Right lobe of liver (tissue), 4 donors: ENCODE measurements at regions not wholly inside any gene's neighbourhood (a gene's known extent, or its start where the extent isn't known, plus 50 kb on each side); places are given as distances from the start of the nearest gene placed in this dataset.

ENCODE experiments used
- POLR2A ChIP-seq: fragments of 450-650 bp; IDR thresholded peaks from one replicate; pipeline ENCODE4 v1.6.1; 2017; ENCODE audit warnings: antibody characterized with exemption, mild to moderate bottlenecking
- TF ChIP-seq, protein P1 (sequence below), 4 donors: fragments of 200-600 bp in 3 of 4; fragments of 450-650 bp in 1 of 4; IDR thresholded peaks; one replicate each; pipeline versions ENCODE4 v1.5.1 to v1.8.0; 2016 to 2022; ENCODE audit warnings: antibody characterized with exemption in 4 of 4, mild to moderate bottlenecking in 2 of 4
- donor health status: DM: no; HTN: no; CAD: no.
- donor health status: DM: no; HTN: no; CAD: no.
- donor health status: DM: no; HTN: yes; CAD: no.

DNA sequence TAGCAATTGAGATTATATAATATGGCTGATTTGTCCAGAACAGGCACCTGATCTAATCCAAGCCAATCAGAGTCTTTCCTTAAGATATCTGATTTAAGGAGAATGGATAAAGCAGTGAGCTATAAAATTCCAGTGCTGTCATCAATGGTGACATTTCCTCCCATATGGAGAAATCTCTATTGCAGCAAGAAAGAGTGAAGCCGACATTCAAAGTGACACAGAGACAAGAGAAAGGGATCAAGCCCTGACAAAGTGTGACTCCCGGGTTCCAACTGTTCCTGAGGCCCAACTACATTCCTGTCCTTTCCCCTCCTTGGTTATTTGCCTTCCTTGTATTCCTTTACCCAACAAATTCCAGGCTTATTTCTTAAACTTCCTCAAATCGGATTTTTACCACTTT lies 430.0 kb upstream of the SOX5 start:
- TF ChIP-seq, protein P1, sequence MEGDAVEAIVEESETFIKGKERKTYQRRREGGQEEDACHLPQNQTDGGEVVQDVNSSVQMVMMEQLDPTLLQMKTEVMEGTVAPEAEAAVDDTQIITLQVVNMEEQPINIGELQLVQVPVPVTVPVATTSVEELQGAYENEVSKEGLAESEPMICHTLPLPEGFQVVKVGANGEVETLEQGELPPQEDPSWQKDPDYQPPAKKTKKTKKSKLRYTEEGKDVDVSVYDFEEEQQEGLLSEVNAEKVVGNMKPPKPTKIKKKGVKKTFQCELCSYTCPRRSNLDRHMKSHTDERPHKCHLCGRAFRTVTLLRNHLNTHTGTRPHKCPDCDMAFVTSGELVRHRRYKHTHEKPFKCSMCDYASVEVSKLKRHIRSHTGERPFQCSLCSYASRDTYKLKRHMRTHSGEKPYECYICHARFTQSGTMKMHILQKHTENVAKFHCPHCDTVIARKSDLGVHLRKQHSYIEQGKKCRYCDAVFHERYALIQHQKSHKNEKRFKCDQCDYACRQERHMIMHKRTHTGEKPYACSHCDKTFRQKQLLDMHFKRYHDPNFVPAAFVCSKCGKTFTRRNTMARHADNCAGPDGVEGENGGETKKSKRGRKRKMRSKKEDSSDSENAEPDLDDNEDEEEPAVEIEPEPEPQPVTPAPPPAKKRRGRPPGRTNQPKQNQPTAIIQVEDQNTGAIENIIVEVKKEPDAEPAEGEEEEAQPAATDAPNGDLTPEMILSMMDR (IDR thresholded peaks at IDR 0.05): no peak
- no peak for TF ChIP-seq POLR2A
